GM12875 (cell line): ENCODE measurements at regions not wholly inside any gene's neighbourhood (a gene's known extent, or its start where the extent isn't known, plus 50 kb on each side); places are given as distances from the start of the nearest gene placed in this dataset.

Experiments used
- H3K4me3 ChIP-seq: one replicate; pipeline ENCODE4 v1.5.1; 2011; ENCODE audit warnings: low read depth, low read length, control low read depth
- CTCF ChIP-seq: IDR thresholded peaks from 2 replicates; pipeline ENCODE4 v1.5.1; 2011; ENCODE audit warnings: low read depth, mild to moderate bottlenecking, control low read depth, inconsistent platforms, low read length, moderate library complexity, borderline replicate concordance; ENCODE audit not compliant: insufficient read depth

DNA sequence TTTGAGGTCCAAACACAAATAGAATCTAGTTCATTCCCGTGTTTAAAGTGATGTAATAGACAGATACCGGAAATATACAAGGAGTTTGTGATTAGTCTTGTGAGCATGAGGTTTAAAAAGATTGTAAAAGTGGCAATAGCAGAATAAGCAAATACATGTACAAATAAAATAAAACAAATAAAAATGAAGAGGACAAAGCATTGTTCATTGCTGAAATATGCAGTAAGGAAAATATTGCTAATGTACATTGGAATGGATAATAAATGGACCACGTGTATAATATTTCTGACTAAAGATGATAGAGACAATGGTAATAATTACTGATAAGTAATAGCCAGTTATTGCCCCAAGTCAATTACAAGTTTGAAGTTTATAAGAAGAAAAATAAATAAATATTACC is 75.6 kb upstream of the RTL1 start:
- TF ChIP-seq CTCF = no peak
- no peak overlapping the region for H3K4me3 ChIP-seq

DNA sequence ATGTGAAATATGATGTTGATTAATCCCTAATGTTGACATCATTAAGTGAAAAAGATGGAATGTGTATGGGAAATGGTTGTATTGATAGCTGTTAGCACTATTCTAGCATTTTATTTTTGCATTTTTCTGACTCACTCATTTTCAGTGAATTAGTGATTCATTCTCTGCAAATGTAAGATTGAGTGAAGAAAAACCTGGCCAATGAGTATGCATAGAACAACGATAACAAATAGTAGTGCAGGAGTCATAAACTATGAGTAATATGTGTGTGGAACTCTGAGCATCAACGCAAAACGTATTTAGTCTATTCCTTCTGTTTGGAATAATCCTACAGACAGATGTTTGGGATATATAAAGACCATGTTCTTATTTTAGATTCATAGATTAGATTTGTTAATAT is 76.3 kb upstream of the RTL1 start:
- TF ChIP-seq CTCF = no peak

DNA sequence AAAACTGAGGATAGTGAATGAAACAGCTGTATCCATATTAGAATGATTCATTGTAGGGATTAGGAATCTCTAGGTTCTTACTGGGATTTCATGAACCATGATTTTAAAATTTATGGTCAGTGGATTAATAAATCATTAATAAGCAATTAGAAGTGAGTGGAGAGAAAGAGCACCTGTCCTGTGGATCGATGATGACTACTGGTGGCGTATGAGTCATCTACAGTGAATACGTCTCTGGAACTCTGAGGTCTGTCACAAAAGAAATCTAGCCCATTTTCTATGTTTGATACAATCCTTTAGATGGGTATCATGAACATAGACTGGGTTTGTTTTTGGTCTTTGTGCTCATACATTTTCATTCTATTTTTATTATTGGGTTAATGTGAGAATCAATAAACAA is 77.3 kb upstream of the RTL1 start:
- TF ChIP-seq CTCF = no peak

More for the DNA sequence above, 76.3 kb upstream of the RTL1 start:
- H3K4me3 ChIP-seq = no peak overlapping the region

GRCh38 chr14:100981809-100982208 is 78.3 kb upstream of the RTL1 start:
- TF ChIP-seq CTCF = no peak
- H3K4me3 ChIP-seq = no peak overlapping the region

More for the DNA sequence above, 77.3 kb upstream of the RTL1 start:
- H3K4me3 ChIP-seq = no peak overlapping the region

GRCh38 chr14:100982353-100982752 is 78.8 kb upstream of the RTL1 start:
- TF ChIP-seq CTCF = no peak
- no peak overlapping the region for H3K4me3 ChIP-seq

- TF ChIP-seq CTCF = no peak
- no peak overlapping the region for H3K4me3 ChIP-seq
Measured at GRCh38 chr14:100982762-100983161, 79.2 kb upstream of the RTL1 start.

- no peak for TF ChIP-seq CTCF
Measured at GRCh38 chr14:100983710-100984109, 80.2 kb upstream of the RTL1 start.

More at GRCh38 chr14:100983710-100984109, 80.2 kb upstream of the RTL1 start:
- H3K4me3 ChIP-seq = no peak overlapping the region
